ENCODE measurements at regions not wholly inside any gene's neighbourhood (a gene's known extent, or its start where the extent isn't known, plus 50 kb on each side); places are given as distances from the start of the nearest gene placed in this dataset.

DNA sequence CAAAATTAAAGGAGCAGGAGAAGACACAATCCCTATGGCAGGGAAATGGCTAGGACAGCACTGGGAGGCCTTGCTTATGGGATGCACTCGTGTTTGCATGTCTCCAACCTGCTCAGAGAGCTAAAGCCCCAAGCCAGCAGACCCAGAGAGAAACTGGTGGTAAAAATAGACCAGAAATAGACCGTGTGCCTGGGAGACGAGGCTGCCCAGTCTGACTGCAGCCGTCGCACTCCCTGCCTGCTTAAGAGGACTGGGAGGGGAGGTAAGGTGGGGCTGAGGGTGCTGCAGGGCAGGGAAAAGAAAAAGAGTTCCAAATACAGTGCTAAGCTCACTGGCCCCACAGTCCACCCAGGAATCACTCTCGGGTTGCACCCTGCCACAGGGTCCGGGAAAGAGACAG lies 633.5 kb downstream of the BCOR start:
- no peak for TF ChIP-seq EZH2 (IDR thresholded peaks at IDR 0.05; ENCODE audit: insufficient read depth, poor library complexity, severe bottlenecking)
- no peak for TF ChIP-seq EZH2phosphoT487 (IDR thresholded peaks at IDR 0.05; ENCODE audit: insufficient read depth, low read depth)
